Muscle of arm (tissue), 1 donor: ENCODE measurements at regions not wholly inside any gene's neighbourhood (a gene's known extent, or its start where the extent isn't known, plus 50 kb on each side); places are given as distances from the start of the nearest gene placed in this dataset.
A peak's percentile ranks its signal among the peaks of the same experiment; 100 is the strongest.
"Not testable (repeated sequence)": the region's sequence is repeated elsewhere in the genome, so short reads cannot be mapped to it uniquely, and the experiment has no call there.

ENCODE experiments used
- DNase-seq: peaks from one replicate; pipeline ENCODE4 v3.0.0-alpha.2; 2013

DNA sequence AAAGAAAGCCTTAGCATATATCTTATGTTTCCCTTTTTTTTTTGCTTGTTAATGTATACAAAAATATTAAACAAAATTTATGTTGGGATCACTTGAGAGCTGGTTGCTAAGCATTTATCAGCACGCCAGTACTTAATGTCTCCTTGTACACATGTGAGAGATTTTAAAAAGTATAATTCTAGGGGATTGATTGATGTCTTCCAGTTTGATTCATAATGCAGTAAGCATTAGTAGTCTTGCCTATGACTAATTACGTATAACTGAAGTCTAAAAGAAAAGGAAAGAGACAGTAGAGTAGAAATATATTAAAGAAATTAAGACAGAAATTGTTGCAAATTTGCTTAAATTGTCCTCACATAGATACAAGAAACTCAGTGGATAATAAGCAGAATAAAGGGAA, 1630.4 kb upstream of the B3GALT2 start:
- no peak for DNase-seq

DNA sequence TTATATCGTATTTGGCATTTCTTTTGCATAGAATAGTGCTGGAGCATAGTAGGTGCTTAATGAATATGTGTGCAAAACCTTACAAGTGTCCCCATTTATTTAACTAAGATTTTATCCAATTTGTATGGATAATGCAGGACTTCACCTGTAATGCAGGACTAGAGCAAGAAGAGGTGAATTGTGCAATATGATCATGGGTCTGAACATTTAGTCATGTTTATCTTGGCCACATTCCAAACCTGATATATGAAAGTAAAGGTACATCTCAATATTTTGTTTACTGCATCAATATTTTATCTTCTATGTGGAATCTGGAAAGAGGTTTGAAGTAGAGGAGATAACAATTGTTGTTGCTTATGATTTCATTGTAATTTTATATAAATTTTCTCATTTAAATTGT, 1626.7 kb upstream of the B3GALT2 start:
- no peak for DNase-seq

DNA sequence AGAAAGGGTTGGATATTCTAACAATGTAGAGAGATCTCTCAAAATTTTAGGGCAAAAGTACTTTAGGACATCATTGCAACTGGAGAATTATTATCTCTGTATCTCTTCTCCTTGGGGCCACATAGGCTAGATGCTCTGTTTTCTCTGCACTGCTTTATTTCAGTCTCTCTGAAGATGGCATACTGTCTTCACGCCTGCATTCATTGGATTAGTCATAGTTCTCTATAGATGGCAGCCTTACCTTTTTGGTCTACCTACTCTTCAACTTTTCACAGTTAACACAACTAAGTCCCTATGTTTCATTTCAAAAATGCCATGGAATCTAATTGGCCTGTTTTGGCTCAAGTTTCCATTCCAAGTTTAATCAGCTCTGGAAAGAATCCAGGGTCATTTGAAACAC, 1623.3 kb upstream of the B3GALT2 start:
- DNase-seq, result no peak

DNA sequence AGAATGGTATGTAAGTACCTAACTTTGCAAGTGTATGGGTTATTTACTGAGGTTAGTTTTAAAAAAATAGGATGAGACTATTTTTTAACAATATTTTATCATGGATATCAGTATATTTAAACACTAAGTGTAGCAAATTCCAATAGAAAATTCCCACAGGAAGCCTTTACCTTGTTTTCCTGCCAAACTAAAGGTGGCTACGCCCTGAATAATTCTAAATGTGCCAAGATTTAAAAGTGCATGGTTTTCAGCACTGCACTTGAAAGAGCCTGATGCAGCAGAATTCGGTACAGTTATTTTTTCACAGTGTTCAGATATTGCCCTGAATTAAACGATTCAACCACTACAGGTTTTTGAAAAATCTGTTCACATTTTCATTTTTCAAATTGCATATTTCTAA, 1622.8 kb upstream of the B3GALT2 start:
- peak; percentile 15 for DNase-seq

DNA sequence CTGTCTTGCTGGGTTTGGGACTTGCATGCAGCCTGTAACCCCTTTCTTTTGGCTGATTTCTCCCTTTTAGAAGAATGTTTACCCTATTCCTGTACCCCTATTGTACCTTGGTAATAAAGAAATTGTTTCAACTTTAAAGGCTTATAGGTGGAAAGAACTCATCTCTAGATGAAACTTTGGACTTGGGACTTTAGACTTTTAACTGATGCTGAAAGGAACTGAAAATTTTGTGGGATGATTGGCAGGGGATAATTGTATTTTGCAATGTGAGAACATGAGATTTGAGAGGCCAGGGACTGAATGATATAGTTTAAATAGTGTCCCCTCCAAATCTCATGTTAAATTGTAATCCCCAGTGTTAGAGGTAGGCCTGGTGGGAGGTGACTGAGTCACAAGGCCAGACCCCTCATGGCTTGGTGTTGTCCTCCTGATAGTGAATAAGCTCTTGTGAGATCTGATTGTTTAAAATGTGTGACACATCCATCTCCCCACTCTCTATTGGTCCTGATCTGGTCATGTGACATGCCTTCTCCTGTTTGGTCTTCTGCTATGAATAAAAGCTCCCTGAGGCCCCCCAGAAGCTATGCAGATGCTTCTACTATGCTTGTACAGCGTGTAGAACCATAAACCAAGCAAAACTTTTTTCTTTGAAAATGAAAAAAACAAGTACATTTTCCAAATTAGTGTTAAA, 1621.3 kb upstream of the B3GALT2 start:
- no peak for DNase-seq

DNA sequence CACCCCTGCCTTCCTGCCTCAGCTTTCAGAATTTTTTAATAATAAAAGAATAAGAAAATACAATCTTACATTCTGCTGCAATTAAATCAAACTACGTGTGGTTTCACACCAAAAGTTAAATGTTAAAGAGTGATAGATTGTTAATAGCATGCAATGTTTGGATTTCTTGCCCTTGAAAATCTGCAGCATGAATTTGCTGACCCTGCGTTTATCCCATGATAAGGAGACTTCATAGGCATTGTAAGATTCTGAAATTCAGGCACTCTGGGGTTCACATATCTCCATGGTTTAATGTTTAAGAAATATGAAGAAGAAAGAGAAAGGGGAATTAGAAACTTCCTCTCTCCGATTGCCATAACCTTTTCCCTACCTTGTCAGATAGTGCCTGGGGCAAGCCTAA, 1616.2 kb upstream of the B3GALT2 start:
- no peak for DNase-seq

DNA sequence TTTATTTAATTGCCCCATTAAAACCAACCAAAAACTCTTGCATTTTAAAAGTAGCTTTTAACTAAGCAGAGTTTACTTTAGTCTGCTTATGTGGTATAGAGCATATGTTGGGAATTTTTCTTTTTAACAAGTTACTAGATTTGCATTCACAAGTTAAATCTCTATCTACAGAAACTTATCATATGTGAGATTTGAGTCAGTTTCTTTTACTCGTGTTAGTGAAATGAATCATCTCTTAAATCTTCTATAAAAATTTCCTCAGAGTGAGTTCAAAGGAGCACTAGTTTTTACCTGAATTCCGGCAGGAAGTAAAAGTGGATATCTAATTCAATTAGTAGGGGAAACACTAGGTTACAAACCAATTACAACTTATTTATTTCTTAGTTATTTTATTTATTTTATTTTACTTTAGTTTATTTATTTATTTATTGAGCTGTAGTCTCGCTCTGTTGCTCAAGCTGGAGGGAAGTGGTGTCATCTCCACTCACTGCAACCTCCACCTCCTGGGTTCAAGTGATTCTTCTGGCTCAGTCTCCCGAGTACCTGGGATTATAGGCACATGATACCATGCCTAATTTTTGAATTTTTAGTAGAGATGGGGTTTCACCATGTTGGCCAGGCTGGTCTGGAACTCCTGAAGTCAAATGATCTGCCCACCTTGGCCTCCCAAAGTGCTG, 1609.6 kb upstream of the B3GALT2 start:
- no peak for DNase-seq

DNA sequence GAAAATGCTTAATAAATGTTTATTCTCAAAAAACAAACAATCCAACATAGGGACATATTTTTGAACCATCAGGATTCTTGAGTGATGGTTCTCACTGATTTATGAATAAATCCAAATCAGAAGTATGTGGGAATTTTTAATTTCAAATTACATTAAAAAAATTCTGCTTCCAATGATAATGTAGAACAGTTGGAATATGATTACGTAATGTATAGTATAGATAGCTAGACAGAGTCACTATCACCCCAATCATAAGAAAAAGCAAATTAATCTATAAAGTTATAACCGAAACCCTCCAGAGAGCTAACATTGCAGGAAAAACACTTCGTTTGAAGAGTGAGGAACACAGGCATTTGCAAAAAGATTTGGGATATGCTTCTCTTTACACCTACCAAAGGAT, 1600.6 kb upstream of the B3GALT2 start:
- no peak for DNase-seq

DNA sequence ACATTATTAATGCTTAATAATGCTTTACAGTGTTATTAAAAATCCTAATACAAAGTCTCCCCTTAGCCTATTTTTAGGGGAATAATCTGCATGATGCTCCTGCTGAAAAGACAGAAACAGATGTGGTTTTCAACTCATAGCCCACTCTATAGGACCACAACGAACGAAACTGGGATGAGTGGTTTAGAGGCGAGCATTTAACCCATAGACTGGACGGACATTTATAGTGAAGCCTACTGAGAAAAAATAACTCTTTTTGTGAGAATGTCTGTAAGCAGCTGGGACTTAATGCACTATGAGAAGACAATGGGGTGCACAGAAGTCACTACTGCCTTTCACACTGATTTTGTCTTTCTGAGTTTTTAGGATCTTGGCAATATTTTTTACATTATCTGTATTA, 1599.6 kb upstream of the B3GALT2 start:
- no peak for DNase-seq

DNA sequence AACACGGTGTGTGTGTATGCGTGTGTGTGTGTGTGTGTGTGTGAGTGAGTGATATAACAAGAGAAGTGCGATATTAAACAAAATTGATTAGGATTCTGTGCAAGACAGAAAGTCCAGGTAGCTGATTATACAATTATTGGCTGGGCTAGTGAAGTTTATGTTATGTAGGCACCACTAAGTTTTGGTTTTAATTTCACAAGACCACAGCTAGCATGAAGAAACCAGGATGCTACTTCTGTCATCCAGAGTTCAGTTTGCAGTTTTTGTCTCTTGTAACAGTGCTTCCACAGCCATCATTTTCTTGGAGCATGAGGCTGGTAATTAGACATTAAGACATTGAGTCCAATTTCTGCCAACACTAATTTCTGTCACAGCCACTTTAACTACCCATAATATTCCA, 1590.2 kb upstream of the B3GALT2 start:
- no peak for DNase-seq

DNA sequence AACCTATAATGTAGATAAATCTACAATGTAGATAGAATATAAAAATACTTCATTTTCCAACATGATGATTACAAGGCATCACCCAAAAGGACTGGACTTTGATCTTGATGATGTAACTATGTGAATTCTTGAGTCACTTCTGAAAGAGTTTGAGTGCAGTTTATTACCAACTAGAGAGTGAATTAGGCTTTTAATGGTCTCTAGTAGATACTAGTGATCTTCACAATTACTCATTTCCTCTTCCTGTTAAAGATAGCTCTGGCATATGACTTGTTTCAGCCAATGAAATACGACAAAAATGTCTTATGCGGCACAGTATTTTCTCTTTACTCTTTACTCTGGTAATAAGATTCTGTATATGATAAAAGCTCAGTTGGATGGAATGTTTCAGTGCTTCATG, 1588.1 kb upstream of the B3GALT2 start:
- DNase-seq, result no peak

DNA sequence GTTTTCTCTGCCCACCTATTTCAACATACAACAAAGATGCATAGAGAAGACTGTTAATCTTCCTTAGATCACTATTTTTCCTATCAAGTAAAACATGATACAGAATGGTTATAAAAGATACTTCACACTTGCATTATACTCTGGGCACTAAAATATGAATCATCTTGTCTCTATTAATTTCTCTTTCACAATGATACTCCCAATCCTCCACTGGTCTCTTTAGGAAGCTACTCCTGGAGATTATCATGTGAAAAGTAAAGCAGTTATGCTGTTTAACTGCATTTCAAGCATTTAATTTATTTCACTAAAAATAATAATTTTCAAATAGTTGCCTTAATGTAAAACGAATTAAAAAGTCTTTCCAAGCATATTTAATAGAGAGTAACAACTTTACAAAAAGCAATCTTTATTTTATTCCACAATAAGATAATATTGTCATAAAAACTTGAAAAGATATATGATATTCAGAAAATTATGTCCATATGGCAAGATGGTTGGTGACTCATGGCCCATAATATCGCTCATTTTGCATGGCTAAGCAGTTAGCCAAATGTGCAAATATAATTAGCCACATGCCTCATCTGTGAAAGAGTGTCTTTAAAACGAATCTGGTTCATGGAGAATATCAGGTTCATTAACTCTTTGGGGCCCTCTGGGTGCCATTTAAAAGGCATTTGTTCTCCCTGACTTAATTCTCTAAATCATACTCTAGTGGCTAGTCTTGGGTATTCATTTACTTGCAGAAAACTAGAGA, 1569.0 kb upstream of the B3GALT2 start:
- DNase-seq, result peak; percentile 4

DNA sequence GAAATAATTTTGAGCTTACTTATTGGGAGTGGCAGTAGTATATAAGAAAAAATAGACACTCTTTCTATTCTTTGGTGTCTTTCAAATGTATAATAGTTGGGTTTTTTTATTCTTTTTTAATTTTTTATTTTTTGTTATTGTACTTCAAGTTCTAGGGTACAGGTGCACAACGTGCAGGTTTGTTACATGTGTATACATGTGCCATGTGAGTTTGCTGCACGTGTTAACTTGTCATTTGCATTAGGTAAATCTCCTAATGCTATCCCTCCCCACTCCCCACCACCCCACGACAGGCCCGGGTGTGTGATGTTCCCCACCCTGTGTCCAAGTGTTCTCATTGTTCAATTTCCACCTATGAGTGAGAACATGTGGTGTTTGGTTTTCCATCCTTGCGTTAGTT, 1552.4 kb upstream of the B3GALT2 start:
- DNase-seq, result not testable (repeated sequence)

DNA sequence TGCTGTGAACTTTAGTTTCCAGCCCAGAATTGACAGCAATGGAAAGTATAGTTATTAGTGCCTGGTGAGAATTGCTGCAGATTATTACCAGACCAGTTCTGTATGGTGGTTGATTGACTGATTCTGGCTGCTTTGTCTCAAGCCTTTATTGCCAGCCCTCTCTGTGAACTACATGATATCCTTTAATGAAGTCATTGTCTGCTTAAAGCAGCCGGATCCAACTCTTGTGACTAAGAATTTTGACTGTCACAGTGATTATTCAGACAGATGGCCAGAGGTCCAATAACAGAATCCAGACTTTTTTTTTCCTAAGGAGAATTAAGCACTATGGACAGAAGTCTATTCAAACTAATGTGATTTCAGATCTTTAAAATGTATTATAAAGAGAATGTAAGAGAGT, 1548.6 kb upstream of the B3GALT2 start:
- DNase-seq, result no peak

DNA sequence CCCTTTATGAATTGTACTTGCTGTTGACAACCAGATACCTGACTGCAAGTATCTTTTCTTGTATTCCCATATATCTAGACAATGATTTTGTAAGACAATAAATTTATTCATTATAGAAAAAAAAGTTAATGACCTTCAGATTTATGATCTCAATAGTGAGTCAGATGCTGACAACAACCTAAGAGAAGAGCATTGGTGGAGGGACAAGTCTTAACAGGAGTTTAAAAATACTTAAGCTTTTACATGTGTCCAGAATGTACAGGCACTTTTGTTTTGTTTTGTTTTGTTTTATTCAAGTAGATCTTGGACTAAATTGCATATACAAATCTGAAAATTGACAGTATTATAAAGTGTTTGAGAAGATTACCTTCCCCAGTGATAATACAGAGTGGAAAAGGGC, 1544.6 kb upstream of the B3GALT2 start:
- DNase-seq, result no peak

DNA sequence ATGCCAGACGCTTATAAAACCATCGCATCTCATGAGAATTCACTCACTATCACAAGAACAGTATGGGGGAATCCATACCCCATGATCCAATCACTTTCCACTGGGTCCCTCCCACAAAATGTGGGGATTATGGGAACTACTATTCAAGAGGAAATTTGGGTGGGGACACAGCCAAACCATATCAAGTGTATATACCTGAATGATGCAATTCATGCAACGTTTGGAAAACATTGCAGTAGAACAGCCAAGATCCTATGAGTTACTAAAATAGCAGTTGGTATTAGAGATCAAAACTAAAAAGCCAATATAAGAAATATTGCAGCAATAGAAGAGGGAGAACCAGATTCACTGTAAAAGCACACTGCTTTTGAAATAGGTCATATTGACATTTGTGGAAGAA, 1543.9 kb upstream of the B3GALT2 start:
- DNase-seq, result no peak

DNA sequence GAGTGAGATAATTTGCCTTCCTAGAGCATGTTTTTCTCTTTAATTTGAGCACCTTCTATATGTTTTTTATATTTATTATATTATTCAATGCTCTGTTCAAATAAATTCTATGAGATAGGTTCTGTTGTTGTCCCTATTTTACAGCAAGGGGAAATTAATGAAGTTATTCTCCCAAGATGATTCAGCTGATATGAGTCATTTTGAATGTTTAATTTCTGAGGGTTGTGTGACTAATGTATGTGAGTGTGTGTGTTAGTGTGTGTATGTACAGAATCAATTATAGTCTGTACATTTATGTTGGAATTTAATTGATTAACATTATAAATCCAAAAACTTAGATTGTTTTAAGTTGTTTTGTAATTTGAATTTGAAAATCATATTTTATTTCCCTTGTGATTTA, 1536.7 kb upstream of the B3GALT2 start:
- DNase-seq, result no peak

DNA sequence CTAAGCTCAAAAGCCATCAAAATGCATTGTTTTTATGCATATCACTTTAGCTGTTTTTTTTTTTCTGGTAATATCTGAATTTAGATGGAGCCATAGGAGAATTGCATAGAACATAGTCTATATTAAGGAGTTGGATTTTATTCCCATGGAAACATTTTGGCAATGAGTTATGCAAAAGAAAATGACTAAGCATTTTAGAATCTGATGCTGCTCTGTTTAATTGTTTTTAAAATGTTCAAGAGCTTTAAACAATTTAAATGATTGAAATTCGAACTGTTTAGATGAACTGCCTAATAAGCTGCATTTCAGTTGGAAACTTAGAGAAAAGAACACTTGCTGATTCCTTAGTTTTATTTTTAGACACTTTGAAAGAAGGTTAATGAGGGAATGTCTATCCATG, 1531.5 kb upstream of the B3GALT2 start:
- no peak for DNase-seq

DNA sequence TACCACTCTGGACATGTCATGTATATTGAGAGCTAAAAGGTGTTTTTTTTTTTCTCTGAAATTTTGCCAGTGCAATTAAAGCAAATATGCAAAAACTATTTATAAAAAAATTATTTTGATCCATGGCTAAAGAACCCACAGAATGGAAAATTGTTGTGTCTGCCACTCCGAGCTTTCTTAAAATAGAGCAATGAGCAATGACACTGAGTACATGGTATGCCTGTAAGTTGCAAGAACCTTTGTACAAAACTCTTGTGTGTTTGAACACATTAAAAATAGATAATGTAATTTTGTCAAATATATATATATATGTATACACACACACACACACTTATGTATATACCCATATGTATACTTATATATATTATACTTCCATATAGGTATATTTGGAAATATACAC, 1530.9 kb upstream of the B3GALT2 start:
- no peak for DNase-seq

DNA sequence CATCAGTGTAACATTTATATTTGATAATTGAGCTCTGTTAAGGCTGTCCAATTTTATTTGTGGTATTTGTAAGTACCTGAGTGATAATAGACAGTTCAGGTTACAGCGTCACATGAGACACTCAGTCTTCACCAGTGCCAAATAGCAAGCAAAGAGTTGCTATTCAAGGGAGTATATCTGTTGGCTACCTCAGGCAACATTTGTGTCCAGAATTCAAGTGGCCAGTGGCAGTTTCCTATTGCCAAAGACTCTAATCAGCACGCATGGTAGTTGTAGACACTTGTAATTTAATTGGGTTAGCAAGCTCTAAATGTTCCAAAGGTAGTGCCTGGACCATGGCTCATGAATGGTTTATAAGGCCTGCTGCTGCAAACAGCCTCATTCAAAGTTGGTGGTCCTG, 1524.3 kb upstream of the B3GALT2 start:
- DNase-seq, result no peak

DNA sequence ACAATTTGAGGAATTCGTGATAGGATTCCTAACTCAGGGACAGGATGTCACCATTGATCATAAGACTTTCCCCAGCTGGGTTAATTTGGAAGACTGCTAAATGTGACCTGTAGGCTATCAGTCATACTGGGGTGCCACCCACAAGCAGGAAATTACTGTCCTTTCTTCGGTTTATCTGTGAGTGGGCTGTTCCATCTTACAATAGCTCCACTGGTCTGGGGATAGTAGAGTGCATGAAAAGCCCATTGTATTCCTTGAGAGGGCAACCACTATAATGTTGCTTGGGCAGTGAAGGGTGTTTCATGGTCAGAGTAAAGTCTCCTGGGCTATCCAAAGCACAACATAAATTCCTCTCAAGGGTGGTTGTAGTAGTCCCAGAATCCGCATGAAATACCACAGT, 1523.0 kb upstream of the B3GALT2 start:
- DNase-seq, result no peak

DNA sequence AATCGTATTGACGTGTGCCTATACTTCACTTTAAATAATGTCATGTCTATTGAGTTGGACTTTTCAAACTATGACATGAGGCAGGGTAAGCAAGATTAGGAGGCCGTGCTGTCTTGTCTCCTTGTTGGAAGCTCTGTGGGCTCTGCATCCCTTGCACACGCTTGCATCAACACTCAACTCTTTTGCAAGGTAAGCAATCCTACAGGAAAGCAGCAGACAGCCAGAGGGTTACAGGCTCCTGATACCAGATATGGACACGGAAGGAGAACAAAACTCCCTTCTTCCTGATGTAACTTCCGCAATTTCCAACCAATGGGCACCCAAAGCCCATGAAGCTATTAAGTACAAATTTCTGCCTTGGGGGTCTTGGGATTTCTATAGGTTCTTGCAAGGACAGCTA, 1520.7 kb upstream of the B3GALT2 start:
- no peak for DNase-seq

DNA sequence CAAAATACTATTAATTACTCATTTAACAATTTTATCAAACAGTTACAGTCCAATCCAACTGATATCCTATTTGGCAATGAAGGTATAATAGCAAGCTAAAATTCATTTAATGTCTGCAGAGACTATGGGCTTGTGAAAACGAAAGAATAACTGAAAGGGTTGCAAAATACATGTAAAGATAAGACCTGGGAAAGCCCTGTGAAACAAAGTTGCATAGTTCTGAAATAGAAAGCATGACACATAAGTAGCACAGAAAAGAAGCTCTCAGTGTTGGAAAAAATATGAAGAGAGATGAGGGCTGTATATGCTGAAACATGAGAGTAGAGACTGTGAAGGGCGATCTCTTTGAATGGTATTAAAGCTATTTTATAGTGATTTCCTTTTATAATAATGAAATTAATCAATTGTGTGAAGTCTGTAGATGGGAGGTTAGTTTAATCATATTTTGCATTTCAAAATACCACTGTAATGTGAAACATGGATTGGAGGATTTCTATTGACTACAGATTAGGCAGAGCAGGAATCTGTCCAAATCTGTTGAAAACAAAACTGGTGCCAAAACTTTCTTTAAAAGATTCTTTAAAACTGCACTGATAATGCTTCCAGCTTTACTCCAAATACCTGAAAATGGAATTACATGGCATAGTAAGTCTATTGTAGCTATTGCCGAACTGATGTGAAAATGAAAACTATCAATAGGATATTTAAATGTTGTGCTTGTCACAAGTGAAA, 1518.9 kb upstream of the B3GALT2 start:
- peak; percentile 1 for DNase-seq
